ENCODE measurements at regions not wholly inside any gene's neighbourhood (a gene's known extent, or its start where the extent isn't known, plus 50 kb on each side); places are given as distances from the start of the nearest gene placed in this dataset.
"Not testable (repeated sequence)": the region's sequence is repeated elsewhere in the genome, so short reads cannot be mapped to it uniquely, and the experiment has no call there.

DNA sequence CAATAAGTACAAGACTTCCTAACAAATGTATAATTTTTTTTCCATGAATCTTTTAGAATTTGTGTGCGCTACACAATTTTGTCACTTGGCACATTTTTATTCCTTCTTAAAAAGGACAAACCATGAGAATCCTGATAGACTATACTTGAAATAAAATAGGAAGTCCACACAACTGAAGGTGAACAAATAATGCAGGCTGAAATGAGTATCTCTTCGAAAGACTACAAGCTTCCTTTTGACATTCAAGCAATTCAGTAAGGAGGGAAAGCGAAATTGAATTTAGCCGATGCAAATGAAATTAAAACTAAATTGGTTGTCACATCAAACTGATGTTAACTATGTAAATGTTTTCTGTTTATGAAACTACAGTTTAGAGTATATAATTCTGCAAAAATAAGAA is 374.4 kb upstream of the CCNH start:
- DNase-seq (ENCODE audit: low read depth, low spot score), result no peak

DNA sequence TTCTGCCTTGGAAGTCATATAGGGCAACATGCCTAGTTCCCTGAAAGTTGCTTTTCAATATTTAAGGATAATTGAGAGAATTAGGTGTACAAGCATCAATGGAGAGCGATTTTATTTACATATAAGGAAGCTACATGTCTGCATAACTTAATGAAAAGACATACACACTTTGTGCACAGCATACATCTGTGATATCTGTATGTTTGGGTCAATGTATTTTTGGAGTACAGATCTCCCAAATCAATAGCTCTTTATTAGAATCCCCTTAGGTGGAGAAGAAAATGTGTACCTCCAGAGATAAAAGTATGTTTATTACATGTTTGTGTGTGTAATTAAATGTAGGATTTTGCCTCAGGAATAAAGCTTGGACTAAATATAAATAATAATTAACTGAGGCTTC is 373.7 kb upstream of the CCNH start:
- DNase-seq (ENCODE audit: low read depth, low spot score), result no peak

DNA sequence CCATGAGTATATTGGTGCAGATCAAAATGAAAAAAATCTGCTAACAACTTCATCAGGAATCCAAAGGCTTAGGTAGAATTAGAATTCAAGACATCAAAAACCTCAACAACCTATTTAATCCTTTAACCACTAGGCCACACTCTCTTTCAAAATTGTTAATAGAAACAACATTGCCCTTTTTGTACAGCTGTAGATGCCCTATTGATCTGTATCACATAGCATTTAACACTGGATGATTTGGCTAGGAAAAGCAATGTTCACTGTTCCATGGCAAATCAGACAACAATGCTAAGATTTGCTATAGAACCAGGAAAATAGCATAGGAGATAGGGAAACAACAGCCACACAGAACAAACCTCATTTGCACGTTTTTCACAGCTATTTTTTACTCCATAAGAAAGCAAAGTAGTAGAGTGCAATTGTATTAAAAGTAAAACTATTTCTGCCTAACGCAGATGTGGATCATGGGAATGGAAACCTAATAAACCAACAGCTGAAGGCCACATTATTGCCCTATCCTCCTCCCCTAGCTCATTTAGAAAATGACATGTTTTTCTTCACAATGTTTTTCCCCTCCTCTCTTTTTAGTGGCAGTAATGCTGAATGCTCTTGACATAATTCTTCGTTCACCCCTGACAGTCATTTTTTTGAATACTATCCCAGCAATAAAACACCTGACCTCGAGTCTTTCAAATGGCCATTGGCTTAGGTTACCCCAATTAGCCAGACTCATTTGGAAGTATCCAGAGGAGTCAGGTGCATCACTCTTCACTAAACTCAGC is 373.0 kb upstream of the CCNH start:
- no peak for DNase-seq (ENCODE audit: low read depth, low spot score)

DNA sequence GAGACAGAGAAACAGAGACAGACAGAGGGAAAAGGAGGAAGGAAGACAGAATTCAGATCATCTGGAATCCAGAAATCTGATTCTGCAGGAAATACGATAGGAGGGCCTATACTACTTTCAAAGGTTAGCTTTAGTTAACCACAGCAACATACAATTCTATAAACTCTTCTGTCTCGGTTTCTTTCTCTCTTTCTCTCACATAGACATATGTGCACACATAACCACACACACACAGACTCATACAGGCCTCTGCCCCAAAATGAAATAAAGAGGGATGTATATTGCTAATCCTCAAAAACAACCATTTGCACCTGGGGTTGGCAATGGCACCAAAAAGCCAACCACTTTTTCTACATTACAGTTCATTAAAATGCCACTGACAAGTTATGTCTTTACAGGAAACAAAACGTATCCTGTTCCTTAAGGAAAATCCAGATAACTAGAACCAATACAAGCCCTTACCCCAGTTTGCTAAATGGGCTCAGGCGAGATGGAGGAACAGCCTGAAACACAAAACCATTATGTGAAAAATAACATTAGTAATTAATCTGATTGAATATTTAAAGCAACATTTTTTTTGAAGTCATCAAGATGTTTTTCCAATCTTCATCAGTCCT is 372.3 kb upstream of the CCNH start:
- no peak for DNase-seq (ENCODE audit: low read depth, low spot score)

DNA sequence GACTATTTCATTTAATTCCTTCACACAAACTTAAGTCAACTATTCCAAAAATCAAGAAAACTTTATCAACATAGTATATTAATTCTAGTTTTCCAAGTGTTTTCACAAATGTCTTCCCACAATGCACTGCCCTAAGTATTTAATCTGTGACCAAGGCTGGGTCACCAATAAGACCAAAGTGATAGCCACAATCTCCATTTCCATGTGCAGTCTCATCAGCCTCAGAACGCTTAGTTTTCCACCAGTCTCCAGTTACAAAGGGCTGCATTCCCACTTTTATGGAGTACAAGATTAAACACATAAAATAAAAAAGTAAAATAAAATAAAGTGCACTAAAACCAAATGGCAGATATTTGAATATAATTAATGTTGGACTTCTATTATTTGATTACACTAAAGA is 371.6 kb upstream of the CCNH start:
- no peak for DNase-seq (ENCODE audit: low read depth, low spot score)

DNA sequence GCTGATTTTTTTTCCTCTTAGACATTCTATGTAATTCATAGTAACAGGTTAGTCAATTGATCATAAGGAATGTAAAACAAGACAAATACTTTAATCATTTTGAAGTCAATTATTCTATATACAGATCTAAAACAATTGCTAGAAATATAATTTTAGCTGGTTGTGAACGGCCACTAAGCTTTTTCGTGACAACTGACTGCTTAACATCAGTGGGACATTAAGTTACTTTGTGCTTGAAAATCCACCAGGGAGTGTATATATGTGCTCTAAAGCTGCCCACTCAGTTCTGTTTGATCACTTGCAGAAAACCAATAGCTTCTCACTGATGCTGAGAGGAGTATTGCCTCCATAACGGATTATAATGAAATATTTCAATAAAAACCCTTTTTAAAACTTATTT is 370.2 kb upstream of the CCNH start:
- no peak for DNase-seq (ENCODE audit: low read depth, low spot score)

DNA sequence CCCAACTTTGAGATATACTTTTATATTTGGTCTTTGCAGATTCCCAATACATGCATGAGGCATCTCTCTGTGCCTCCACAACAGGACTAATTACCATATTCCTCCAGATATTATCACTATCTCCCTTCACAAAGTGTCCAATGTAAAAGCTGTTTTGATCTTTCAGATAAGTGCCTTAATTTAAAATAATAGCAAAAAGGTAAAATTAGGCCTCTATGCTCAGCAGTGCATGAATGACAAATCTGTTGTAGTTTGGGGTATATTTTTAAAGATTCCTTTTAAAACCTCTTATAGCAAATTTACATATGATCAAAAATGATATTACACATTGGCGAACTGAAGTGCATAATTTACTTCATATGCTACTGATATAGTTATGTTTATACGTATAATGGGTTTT is 369.2 kb upstream of the CCNH start:
- DNase-seq (ENCODE audit: low read depth, low spot score), result no peak

DNA sequence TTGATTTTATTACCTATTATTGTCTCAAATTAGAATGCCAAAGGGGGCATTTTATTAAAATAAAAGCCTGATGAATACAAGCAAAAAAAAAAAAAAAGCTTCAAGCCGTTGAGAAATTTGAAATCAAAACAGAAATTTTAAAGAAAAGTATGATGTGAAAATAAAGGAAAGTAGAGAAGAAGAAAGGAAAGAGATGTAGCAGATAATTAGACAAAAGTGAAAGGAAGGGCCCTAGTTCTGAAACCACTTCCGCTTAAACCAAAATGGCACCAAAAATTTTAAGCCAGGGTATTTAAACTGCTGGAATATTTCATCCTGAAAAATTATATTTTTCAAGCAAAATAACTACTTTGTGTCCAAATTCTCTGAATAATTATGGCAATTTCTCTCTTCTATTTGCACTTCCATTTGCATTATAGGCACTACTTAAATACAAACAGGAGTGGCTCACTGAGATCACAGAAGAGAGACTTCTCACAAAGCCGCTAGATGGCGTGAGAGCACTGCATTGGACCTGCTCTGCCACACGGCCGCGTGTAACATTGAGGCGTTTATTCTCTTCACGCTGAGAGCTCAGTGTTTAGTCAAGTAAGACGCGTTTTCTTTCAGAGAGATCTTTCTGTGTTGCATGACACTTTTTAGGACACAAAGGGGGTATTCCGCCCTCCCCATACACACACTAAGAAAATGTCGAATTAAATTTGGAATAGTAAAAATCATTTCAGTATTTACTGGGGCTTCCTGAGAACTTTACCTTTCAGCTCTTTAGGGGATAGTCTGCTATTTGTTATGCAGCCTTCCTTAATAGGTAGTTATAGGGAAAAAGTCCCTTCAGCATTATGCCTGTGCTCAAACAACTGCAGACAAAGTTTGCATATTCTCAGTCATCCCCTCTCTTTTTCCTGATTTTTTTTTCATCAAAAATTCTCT is 368.4 kb upstream of the CCNH start:
- DNase-seq (ENCODE audit: low read depth, low spot score), result peak; percentile 43

DNA sequence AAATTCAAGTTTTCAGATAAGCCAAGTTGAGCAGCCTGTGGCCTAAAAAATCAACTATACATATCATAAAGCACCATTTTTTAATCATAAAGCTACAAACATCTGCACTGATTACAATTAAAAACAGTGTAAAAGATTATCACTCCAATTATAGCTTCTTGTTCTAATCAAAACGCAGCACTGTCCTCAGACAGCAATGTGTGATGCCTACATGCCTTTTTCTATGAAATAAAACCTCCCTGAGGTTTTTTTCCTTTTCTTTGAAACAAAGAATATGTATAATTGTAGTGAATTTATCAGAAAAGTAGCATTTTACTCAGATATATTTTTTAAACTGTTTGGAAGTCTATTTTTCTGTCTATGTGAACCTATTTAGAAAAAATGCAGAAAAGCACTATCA is 366.1 kb upstream of the CCNH start:
- DNase-seq (ENCODE audit: low read depth, low spot score), result no peak

DNA sequence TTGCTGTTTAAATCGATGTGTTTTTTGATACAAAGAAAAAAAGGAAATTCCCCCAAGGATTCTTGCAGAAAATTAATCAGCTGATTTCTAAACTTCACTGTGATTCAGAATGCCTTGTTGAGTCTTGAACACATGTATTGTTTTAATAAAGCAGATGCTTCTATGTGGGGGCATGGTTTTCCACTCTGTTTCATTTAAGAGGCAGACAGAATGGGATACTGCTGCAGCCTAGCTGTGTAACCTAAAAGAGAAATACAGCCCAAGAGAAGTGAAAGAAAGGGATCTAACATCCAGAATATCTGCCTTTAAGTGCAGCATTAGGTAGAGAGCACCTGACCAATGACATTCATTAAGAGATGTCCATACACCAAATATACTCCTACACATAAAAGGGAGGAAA is 365.1 kb upstream of the CCNH start:
- DNase-seq (ENCODE audit: low read depth, low spot score), result no peak

DNA sequence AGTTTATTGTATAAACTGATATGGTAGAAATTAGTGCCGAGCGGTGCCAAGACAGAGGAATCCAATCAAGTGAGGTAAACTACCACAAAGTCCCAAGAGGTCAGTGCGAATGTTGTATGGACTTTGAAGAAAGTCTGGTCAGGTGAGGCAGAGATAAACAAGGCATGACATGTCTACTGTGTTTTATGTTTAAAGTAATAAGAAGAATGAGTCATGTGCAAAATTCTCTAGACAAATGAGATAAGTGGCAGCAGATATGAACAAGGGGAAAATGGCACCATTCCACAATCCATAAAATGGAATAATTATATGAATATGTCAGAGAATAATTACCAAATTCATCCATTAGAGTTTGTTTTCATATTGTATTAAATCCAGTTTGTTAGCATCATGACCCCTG is 364.1 kb upstream of the CCNH start:
- DNase-seq (ENCODE audit: low read depth, low spot score), result no peak

DNA sequence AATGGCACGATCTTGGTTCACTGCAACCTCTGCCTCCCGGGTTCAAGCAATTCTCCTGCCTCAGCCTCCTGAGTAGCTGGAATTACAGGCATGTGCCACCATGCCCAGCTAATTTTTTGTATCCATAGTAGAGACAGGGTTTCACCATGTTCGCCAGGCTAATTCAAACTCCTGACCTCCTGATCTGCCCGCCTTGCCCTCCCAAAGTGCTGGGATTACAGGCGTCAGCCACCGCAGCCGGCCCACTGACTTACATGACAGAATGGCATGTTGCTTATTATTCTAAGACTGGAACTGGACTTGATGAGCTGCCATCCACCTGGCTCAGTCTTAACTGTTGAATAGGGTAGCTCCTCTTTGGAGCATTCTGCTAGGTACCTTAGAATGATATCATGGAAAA is 363.6 kb upstream of the CCNH start:
- not testable (repeated sequence) for DNase-seq (ENCODE audit: low read depth, low spot score)

DNA sequence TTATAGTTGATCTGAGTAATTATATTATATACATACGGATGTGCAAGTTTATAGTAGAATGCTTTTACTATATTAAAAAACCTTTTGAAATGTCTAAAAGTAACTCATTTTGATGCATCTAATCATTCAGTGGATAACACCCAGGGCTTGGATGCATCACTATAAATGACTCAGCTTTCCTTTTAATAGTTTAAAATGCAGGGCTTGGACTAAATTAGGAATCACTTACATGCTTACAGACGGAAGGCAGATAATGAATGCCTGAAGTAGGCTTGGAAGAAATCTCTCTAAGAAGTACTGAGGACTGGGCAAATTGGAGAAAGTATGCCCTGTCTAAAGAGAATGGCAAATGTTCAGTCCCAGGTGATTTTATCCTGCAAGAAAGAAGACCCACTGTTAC is 362.5 kb upstream of the CCNH start:
- no peak for DNase-seq (ENCODE audit: low read depth, low spot score)

DNA sequence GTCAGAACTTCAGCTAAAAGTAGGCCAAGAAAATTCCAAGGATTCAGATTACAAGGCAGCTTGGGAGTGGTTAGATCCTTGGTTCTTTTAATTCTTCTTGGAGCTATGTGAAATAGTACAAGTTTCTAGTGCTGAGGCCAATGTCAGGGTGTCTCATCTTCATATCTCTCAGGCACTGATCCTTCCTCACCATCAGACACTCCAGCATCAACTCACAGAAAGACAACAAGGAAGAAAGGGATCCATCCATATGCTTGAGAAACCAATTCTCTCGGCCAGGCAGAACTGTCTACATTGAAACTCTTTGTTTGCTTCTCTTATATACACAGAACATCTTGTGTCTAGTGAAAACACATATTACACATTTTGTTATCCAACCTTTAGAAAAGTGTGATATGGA is 362.1 kb upstream of the CCNH start:
- no peak for DNase-seq (ENCODE audit: low read depth, low spot score)

DNA sequence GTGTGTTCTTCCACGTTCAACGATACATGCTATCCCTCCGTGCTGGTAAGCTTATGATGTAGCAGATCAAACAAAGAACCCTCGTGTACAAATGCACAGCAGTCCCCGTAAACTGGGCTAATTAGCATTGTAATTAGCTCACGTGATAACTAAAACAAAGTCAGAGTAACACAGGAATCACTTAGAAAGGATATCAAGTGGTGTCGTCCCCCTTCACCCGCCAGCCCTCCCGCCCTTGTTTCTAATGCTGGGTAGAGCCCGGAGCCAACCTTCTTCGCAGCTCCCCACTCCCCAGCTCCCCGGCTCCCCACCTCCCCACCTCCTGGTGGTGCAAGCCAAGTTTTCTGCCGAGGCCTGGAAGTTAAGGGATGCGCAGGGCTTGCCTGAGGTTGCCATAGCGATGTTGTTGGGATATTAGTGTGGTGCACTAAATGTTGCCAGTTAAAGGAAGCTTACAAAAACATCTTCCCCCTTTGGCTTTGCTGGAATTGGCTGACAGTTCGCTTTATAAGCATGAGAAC is 357.9 kb upstream of the CCNH start:
- no peak for DNase-seq (ENCODE audit: low read depth, low spot score)

DNA sequence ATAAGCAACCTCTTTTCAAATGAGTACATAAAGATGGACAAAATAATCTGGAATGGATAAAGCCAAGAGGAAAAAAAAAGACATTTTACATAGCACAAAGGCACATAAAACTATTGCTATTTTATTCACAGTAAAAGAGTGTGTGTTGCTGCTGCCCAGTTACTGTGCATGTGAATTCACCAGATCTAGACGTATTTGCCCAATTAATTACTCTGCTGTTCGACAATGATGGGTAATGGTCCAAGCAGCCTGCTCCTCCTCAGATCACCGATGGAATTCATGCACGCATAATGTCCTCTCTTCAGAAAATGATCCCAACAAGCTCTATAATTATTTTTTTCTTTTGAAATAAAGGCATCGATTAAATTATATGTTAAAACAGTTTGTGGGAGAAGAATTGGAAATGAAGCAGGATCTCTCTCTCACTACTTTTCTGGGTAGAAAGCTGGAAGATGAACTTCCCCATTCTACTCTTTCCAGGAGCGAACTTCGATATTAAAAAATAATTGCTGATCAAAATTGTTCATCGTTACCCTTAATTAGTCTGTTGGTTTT is 357.4 kb upstream of the CCNH start:
- no peak for DNase-seq (ENCODE audit: low read depth, low spot score)

DNA sequence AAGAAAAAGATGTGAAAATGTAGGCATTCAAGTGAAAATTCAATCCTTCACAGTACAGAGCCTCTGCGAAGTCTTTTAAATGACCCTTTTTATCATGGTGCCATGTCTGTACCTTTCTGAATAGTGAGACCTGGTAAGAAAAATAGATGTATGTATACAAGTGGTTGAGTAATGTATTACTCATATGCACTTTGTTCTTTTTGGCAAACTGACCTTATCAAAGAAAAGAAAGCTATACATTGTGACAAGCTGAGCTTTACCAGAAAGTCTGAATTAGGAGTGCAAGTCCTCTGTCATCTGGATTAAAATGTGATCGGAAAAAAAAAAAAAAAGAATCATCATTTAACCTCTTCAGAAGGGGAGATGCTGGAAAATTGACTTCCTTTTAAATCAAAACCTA is 356.4 kb upstream of the CCNH start:
- DNase-seq (ENCODE audit: low read depth, low spot score), result no peak

DNA sequence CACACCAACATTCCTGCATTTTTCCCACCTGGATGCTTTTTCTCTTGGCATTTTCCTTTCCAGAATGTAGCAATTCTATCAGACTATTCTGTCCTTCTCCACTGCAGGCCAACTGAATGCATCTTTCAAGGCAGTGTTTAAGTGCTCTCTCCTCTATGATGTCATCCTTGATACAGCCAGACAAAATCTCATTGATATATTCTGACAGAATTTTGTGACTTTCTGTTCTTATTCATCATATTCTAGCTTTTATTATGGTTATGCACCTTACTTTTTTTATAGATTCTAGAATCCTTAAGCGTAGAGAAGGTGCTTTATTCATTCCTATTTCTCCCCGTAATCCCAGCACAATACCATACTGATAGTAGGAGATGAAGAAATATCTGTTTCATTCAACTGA is 355.5 kb upstream of the CCNH start:
- DNase-seq (ENCODE audit: low read depth, low spot score), result no peak

DNA sequence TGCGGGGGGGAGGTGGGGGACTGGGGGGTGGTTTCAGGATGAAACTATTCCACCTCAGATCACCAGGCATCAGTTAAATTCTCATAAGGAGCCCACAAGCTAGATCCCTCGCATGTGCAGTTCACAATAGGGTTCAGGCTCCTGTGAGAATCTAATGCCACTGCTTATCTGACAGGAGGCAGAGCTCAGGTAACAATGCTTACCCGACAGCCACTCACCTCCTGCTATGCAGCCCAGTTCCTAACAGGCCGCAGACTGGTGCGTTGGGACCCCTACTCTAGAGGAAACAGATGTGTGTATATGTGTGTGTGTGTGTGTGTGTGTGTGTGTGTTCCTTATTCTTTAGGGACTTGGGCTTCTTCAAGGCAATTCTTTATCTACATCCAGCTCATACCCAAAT is 352.3 kb upstream of the CCNH start:
- DNase-seq (ENCODE audit: low read depth, low spot score), result no peak

DNA sequence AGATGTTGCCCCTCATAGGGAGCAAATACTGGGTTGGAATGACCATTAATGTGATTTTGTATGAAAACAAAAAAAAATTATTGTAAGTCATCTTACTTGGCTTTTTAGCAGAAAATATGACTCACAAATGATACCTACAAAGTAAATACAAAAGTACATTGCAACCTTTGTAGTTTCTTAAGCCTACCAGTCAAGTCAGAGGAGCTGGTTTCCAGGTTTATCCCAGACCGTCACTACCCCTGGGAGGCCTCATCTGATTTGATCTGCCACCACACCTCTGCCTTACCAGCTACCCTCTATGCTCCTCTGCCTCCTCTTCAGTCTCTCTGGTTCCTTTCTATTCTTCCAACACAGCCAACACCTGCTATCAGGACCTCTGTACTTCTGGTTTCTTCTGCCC is 349.9 kb upstream of the CCNH start:
- DNase-seq (ENCODE audit: low read depth, low spot score), result no peak

DNA sequence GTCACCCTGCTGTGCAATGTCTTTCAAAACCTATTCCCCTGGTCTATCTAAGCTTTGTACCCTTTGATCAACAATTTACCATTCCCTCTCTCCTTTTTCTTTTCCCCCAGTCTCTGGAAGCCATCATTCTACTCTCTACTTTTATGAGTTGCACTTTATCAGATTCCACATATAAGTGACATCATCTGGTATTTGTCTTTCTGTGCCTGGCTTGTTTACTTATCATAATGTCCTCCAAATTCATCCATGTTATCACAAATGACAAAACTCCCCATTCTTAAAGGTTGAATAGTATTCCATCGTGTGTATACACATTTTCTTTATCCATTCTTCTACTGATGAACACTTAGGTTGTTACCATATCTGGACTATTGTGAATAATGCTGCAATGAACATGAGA is 344.2 kb upstream of the CCNH start:
- DNase-seq (ENCODE audit: low read depth, low spot score), result no peak

DNA sequence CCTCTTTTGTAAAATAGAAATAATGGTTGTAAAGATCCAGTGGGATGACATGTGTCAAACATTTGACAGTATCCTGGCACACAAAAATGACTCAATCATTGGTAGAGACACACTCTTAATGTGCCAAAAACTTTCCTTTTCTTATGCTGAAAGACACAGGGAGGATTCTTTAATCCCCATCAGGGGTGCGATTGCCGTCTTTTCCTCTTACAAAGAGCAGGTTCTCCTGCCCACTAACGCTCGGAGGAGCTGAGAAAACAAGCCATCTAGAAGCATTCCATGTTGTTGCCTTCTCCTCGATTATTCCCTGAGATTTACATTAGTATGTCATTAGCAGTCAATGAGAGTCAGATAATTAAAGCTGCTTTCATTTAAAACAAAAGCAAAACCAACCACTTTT is 342.6 kb upstream of the CCNH start:
- no peak for DNase-seq (ENCODE audit: low read depth, low spot score)

All from pulmonary artery endothelial cell (primary cell).